MCF 10A (cell line): ENCODE measurements at regions not wholly inside any gene's neighbourhood (a gene's known extent, or its start where the extent isn't known, plus 50 kb on each side); places are given as distances from the start of the nearest gene placed in this dataset.

ENCODE experiments used
- BruUV-seq: library from RNA; stranded (reverse); fragments of 400-500 nt; replicated peaks from 2 replicates; lab custom pipeline; 2021; lab: Mats Ljungman, UMichigan
- CTCF ChIA-PET: fragments of 300-600 bp; sonication (Branson Sonifier 250); formaldehyde crosslinking; extraction: SDS; loops from one replicate; lab custom pipeline; 2021; ENCODE audit warnings: antibody characterized with exemption, inconsistent platforms; lab: Yijun Ruan, JAX
- POLR2A ChIA-PET: fragments of 300-600, 350-650 bp; sonication (Branson Sonifier 250); formaldehyde crosslinking; extraction: SDS; loops from one replicate; lab custom pipeline; 2020; ENCODE audit warnings: antibody characterized with exemption, inconsistent platforms; lab: Yijun Ruan, JAX
- DNase-seq: peaks from one replicate; pipeline ENCODE4 v3.0.0-alpha.2; 2018; ENCODE audit not compliant: unreplicated experiment
- H3K27ac Mint-ChIP-seq: one replicate; pipeline ENCODE4 v1.8.0; 2022; ENCODE audit warnings: mild to moderate bottlenecking, low read depth, mixed read lengths; ENCODE audit not compliant: unreplicated experiment
- H3K27me3 Mint-ChIP-seq: one replicate; pipeline ENCODE4 v1.8.0; 2022; ENCODE audit warnings: mixed read lengths; ENCODE audit not compliant: insufficient read depth, unreplicated experiment
- H3K36me3 Mint-ChIP-seq: one replicate; pipeline ENCODE4 v1.8.0; 2022; ENCODE audit warnings: mild to moderate bottlenecking, moderate library complexity, mixed read lengths; ENCODE audit not compliant: insufficient read depth, unreplicated experiment
- H3K4me1 Mint-ChIP-seq: one replicate; pipeline ENCODE4 v1.8.0; 2022; ENCODE audit warnings: mixed read lengths; ENCODE audit not compliant: insufficient read depth, unreplicated experiment
- H3K4me3 Mint-ChIP-seq: one replicate; pipeline ENCODE4 v1.8.0; 2022; ENCODE audit warnings: mild to moderate bottlenecking, moderate library complexity, mixed read lengths; ENCODE audit not compliant: unreplicated experiment
- H3K9me3 Mint-ChIP-seq: one replicate; pipeline ENCODE4 v1.8.0; 2022; ENCODE audit warnings: mixed read lengths; ENCODE audit not compliant: unreplicated experiment
- intact Hi-C: fragments of 100-400 bp; cut with micrococcal nuclease; formaldehyde crosslinking; loops from 2 replicates; pipeline ENCODE4 v1.14.1; 2022
- TF ChIP-seq, protein P1 (sequence below): fragments of 200-600 bp; IDR thresholded peaks from one replicate; pipeline ENCODE4 v1.8.0; 2022; ENCODE audit warnings: antibody characterized with exemption, mild to moderate bottlenecking; ENCODE audit not compliant: unreplicated experiment

DNA sequence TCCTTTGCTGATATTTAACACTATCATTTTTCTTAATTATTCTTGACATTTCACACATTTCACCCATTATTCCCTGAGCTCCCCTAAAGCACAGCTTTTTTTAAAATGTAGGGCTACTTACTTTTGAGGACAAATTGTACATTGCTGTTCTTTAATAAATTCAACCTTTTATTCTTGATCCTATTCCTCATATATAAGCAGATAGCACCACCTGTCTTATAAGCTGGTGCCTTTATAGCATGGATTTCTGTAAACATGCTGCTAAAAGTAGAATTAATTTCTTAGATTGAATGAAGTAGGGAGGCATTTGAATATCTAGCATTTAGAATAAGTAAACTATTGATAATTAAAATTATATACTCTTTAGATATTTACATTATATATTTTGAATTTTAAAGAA is 603.4 kb upstream of the PCDH9 start:
- TF ChIP-seq, protein P1, sequence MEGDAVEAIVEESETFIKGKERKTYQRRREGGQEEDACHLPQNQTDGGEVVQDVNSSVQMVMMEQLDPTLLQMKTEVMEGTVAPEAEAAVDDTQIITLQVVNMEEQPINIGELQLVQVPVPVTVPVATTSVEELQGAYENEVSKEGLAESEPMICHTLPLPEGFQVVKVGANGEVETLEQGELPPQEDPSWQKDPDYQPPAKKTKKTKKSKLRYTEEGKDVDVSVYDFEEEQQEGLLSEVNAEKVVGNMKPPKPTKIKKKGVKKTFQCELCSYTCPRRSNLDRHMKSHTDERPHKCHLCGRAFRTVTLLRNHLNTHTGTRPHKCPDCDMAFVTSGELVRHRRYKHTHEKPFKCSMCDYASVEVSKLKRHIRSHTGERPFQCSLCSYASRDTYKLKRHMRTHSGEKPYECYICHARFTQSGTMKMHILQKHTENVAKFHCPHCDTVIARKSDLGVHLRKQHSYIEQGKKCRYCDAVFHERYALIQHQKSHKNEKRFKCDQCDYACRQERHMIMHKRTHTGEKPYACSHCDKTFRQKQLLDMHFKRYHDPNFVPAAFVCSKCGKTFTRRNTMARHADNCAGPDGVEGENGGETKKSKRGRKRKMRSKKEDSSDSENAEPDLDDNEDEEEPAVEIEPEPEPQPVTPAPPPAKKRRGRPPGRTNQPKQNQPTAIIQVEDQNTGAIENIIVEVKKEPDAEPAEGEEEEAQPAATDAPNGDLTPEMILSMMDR: no peak
- POLR2A ChIA-PET: interaction anchor here (1.2 kb wide), 1 partner anchor 604 kb away, joined by 3 read pairs; no protein-coding TSS in a partner anchor
- intact Hi-C loops: no loop called here
- peak; percentile 3 for DNase-seq
- H3K4me1 Mint-ChIP-seq: no peaks in the 10 kb centered on the region
- no peak overlapping the region for H3K4me3 Mint-ChIP-seq
- no TSS peak for BruUV-seq
- no peaks in the 10 kb centered on the region for H3K27me3 Mint-ChIP-seq
- H3K27ac Mint-ChIP-seq: no peak overlapping the region
- H3K9me3 Mint-ChIP-seq: no peaks in the 10 kb centered on the region
- CTCF ChIA-PET: interaction anchor here (0.8 kb wide), 1 partner anchor 138 kb away, joined by 3 read pairs; no protein-coding TSS in a partner anchor
- H3K36me3 Mint-ChIP-seq: no peaks in the 10 kb centered on the region

DNA sequence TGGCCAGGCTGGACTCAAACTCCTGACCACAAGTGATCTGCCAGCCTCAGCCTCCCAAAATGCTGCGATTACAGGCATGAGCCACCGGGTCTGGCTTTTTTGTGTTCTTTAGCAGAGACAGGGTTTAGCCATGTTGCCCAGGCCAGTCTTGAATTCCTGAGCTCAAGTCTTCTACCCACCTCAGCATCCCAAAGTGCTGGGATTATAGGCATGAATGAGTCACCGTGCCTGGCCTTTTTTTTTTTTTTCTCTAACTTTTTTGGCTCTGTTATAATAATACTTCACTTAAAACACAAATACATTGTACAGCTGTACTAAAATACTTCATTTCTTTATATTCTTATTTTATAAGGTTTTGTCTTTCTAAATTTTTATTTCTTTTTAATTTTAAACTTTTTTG is 599.5 kb upstream of the PCDH9 start:
- Mint-ChIP-seq H3K9me3 (no peaks in the 10 kb centered on the region), H3K27ac (no peak overlapping the region), H3K4me1 (peaks cover 6% of the 10 kb centered on the region), H3K4me3 (no peak overlapping the region), H3K27me3 (no peaks in the 10 kb centered on the region), H3K36me3 (no peaks in the 10 kb centered on the region)
- BruUV-seq: no TSS peak
- ChIA-PET CTCF (no interaction called here), POLR2A (no interaction called here)
- intact Hi-C loops: no loop called here
- DNase-seq: peak; percentile 6
- TF ChIP-seq, protein P1: no peak

DNA sequence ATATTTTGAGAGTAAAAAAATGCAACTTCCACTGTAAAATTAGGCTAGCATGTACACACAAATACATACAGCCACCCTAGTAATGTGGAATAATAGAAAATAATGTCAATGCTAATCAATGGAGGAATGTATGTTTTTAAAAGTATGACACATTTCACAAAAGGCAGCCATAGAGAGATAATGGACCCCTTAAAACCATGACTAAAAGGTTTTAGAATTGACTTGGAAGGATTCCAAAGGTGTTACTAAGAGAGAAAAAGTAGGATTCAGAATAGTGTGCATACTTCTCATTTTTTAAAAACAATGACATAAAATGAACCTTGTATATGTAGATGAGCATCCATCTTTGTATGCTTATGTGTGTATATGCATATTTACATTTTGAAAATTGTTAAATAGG is 597.9 kb upstream of the PCDH9 start:
- intact Hi-C loops: no loop called here
- no peaks in the 10 kb centered on the region for H3K27me3 Mint-ChIP-seq
- CTCF ChIA-PET: no interaction called here
- TF ChIP-seq, protein P1: no peak
- no peak overlapping the region for H3K4me3 Mint-ChIP-seq
- DNase-seq: no peak
- H3K9me3 Mint-ChIP-seq: no peaks in the 10 kb centered on the region
- POLR2A ChIA-PET: no interaction called here
- no peaks in the 10 kb centered on the region for H3K36me3 Mint-ChIP-seq
- no peak overlapping the region for H3K27ac Mint-ChIP-seq
- BruUV-seq: no TSS peak
- peaks cover 6% of the 10 kb centered on the region for H3K4me1 Mint-ChIP-seq

DNA sequence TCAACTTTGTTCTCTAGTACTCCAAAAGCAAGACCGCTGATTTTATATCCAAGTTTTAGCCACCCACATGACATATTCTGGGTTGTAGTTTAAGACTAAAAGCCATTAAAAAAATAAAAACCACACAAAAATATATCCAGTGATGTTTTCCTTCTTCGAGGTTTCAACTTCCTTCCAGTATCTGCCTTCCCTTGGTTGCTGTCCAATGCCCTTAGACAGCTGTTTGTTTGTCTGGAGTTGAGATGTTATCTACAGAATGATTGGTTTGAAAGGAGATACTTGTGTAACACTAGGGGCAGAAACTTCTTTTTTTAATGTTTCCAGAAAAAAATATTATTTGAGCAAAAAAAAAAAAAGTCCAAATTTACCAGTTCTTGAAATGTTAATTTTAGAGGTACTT is 591.5 kb upstream of the PCDH9 start:
- Mint-ChIP-seq H3K27me3 (no peaks in the 10 kb centered on the region), H3K27ac (no peak overlapping the region), H3K36me3 (no peaks in the 10 kb centered on the region), H3K4me3 (no peak overlapping the region), H3K9me3 (no peaks in the 10 kb centered on the region), H3K4me1 (no peaks in the 10 kb centered on the region)
- TF ChIP-seq, protein P1: no peak
- CTCF ChIA-PET: interaction anchor here (0.8 kb wide), 1 partner anchor 702 kb away, joined by 4 read pairs; no protein-coding TSS in a partner anchor
- DNase-seq: no peak
- intact Hi-C loops: no loop called here
- POLR2A ChIA-PET: no interaction called here
- BruUV-seq: no TSS peak
